Mesenchymal stem cell (in vitro differentiated cells and primary cell): ENCODE measurements at regions not wholly inside any gene's neighbourhood (a gene's known extent, or its start where the extent isn't known, plus 50 kb on each side); places are given as distances from the start of the nearest gene placed in this dataset.

Source experiments
- DNase-seq: peaks from one replicate; pipeline ENCODE4 v3.0.0-alpha.2; 2013
- H2AFZ ChIP-seq: one replicate; pipeline ENCODE4 v1.6.1; 2013; ENCODE audit warnings: low read depth, mild to moderate bottlenecking, control low read depth, inconsistent platforms, low read length, moderate library complexity
- H2AK5ac ChIP-seq: 2 replicates; pipeline ENCODE4 v1.6.1; 2013; ENCODE audit warnings: low read length, moderate library complexity, mild to moderate bottlenecking, inconsistent platforms; ENCODE audit not compliant: severe bottlenecking
- H2BK120ac ChIP-seq: one replicate; pipeline ENCODE4 v1.6.1; 2013; ENCODE audit warnings: low read depth, mild to moderate bottlenecking, inconsistent platforms, low read length, moderate library complexity
- H2BK12ac ChIP-seq, 2 experiments: one replicate each; pipeline ENCODE4 v1.6.1; 2013; ENCODE audit warnings: inconsistent platforms in 2 of 2, low read length in 2 of 2, mild to moderate bottlenecking in 2 of 2, moderate library complexity in 2 of 2, control low read depth in 1 of 2
- H2BK15ac ChIP-seq: one replicate; pipeline ENCODE4 v1.6.1; 2013; ENCODE audit warnings: mild to moderate bottlenecking, low read depth, inconsistent platforms; ENCODE audit not compliant: poor library complexity, severe bottlenecking
- H2BK5ac ChIP-seq: 2 replicates; pipeline ENCODE4 v1.6.1; 2013; ENCODE audit warnings: low read depth, mild to moderate bottlenecking, low read length, control low read depth, inconsistent platforms; ENCODE audit not compliant: poor library complexity, severe bottlenecking
- H3K14ac ChIP-seq, 2 experiments: one replicate each; pipeline ENCODE4 v1.6.1; 2013; ENCODE audit warnings: inconsistent platforms in 2 of 2, low read length in 2 of 2, control low read depth in 1 of 2, mild to moderate bottlenecking in 1 of 2, moderate library complexity in 1 of 2
- H3K18ac ChIP-seq, 2 experiments: one replicate each; pipeline ENCODE4 v1.6.1; 2013; ENCODE audit warnings: inconsistent platforms in 2 of 2, low read length in 2 of 2, control low read depth in 1 of 2, low read depth in 1 of 2, mild to moderate bottlenecking in 1 of 2
- H3K23ac ChIP-seq, 2 experiments: one replicate each; pipeline ENCODE4 v1.6.1; 2013; ENCODE audit warnings: inconsistent platforms in 2 of 2, low read length in 2 of 2, mild to moderate bottlenecking in 2 of 2, moderate library complexity in 2 of 2, control low read depth in 1 of 2
- H3K27ac ChIP-seq: 2 replicates; pipeline ENCODE4 v1.5.1; 2013; ENCODE audit warnings: mild to moderate bottlenecking, moderate library complexity, low read length, control low read depth, inconsistent platforms; ENCODE audit not compliant: poor library complexity, severe bottlenecking
- H3K27me3 ChIP-seq, 2 experiments: 2 replicates each; pipeline versions ENCODE4 v1.6.1 to v1.7.0; 2013; ENCODE audit warnings: low read length in 2 of 2, mild to moderate bottlenecking in 2 of 2, moderate library complexity in 2 of 2, control low read depth in 1 of 2, inconsistent platforms in 1 of 2; ENCODE audit not compliant: control insufficient read depth in 1 of 2, insufficient read depth in 1 of 2
- H3K36me3 ChIP-seq, 2 experiments: 2 replicates each; pipeline versions ENCODE4 v1.6.1 to v1.7.0; 2013; ENCODE audit warnings: low read length in 2 of 2, control low read depth in 1 of 2, inconsistent platforms in 1 of 2, low read depth in 1 of 2, mild to moderate bottlenecking in 1 of 2; ENCODE audit not compliant: insufficient read depth in 2 of 2, control insufficient read depth in 1 of 2
- H3K4ac ChIP-seq, 2 experiments: one replicate each; pipeline ENCODE4 v1.6.1; 2013; ENCODE audit warnings: inconsistent platforms in 2 of 2, low read length in 2 of 2, mild to moderate bottlenecking in 2 of 2, moderate library complexity in 2 of 2, control low read depth in 1 of 2, low read depth in 1 of 2
- H3K4me1 ChIP-seq: 2 replicates; pipeline ENCODE4 v1.6.1; 2013; ENCODE audit warnings: low read depth, low read length, control low read depth; ENCODE audit not compliant: control insufficient read depth, insufficient read depth
- H3K4me2 ChIP-seq: 2 replicates; pipeline ENCODE4 v1.6.1; 2013; ENCODE audit warnings: low read length, mild to moderate bottlenecking, inconsistent platforms; ENCODE audit not compliant: poor library complexity, severe bottlenecking
- H3K4me3 ChIP-seq, 2 experiments: 2 replicates each; pipeline versions ENCODE4 v1.5.1 to v1.7.0; 2013; ENCODE audit warnings: low read length in 2 of 2, mild to moderate bottlenecking in 2 of 2, control low read depth in 1 of 2, low read depth in 1 of 2; ENCODE audit not compliant: insufficient read depth in 1 of 2
- H3K79me1 ChIP-seq: replicated peaks from 2 replicates; pipeline ENCODE4 v1.6.1; 2013; ENCODE audit warnings: mild to moderate bottlenecking, control low read depth, low read length, inconsistent platforms; ENCODE audit not compliant: poor library complexity, severe bottlenecking
- H3K9ac ChIP-seq: 2 replicates; pipeline ENCODE4 v1.7.0; 2013; ENCODE audit warnings: mild to moderate bottlenecking, low read length, moderate library complexity
- H3K9me3 ChIP-seq: 2 replicates; pipeline ENCODE4 v1.7.0; 2013; ENCODE audit warnings: mild to moderate bottlenecking, low read length; ENCODE audit not compliant: control insufficient read depth
- H4K8ac ChIP-seq: one replicate; pipeline ENCODE4 v1.6.1; 2013; ENCODE audit warnings: inconsistent platforms, mild to moderate bottlenecking, low read length, moderate library complexity
- H4K91ac ChIP-seq: one replicate; pipeline ENCODE4 v1.6.1; 2013; ENCODE audit warnings: mild to moderate bottlenecking, low read length, inconsistent platforms
- WGBS: methylation state at CpG from one replicate; pipeline ENCODE4 v1.1.7; 2013; ENCODE audit warnings: mixed read lengths; 5-methylcytosine and 5-hydroxymethylcytosine counted together

DNA sequence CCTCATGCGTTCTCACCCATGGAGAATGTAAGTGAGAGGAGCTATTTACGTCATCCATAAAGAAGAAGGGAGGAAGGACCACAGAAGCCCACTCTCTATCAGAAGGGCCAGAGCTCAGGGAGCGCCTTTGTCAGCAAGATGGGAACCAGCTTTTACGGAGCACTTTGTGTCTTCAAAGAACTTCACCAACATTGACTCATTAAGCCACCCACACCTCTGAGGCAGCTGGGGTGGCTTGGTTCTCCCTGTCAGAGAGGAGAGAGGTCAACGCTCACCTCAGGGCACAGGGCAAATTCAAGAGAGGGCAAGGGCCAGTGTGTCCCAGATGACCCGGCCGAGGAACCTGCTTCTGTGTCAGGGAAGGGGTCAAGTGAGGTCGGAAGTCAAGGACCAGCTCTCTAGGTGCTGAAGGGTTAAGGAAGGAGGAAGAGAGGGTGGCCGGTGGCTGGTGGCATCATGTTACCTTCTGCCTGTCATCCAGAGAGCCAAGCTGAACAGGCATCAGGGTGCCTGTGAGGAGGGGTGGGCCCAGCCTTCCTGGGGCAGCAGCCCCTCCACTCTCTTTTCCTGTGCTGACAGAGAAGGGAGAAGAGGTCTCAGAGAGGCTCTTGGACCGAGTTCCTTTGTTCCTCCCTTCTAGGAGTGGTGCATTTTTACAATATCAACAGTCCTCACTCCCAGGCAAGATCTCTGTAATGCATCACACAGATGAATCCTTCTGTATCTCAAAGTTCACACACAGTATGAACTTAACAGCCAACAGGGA lies 109.0 kb downstream of the ETS2 start:
- Histone ChIP-seq H3K4me1 (peaks cover 9% of the 10 kb centered on the region), H2BK120ac (no peak overlapping the region), H2BK12ac (peak overlapping the region; percentile 29 to 94), H2BK15ac (no peak overlapping the region), H3K27ac (no peak overlapping the region), H3K4me3 (no peak overlapping the region), H2AFZ (no peak overlapping the region), H3K23ac (no peak overlapping the region), H4K8ac (peak overlapping the region; percentile 33), H2BK5ac (no peak overlapping the region), H4K91ac (peak overlapping the region; percentile 41), H3K36me3 (no peaks in the 10 kb centered on the region), H3K18ac (peak overlapping the region; percentile 40 to 84), H3K4ac (peak overlapping the region in 1 of 2 experiments; percentile 60), H3K27me3 (peaks cover 0 to 31% of the 10 kb centered on the region in 2 experiments), H3K14ac (no peak overlapping the region), H3K9me3 (no peaks in the 10 kb centered on the region), H2AK5ac (no peak overlapping the region), H3K4me2 (no peak overlapping the region), H3K79me1 (no peaks in the 10 kb centered on the region), H3K9ac (no peak overlapping the region)
- WGBS, result 53% methylated on average over 9 of the region's 10 CpGs
- DNase-seq, result peak; percentile 24

GRCh38 chr21:38913893-38914527 lies 108.3 kb downstream of the ETS2 start:
- H4K8ac ChIP-seq, result no peak overlapping the region

DNA sequence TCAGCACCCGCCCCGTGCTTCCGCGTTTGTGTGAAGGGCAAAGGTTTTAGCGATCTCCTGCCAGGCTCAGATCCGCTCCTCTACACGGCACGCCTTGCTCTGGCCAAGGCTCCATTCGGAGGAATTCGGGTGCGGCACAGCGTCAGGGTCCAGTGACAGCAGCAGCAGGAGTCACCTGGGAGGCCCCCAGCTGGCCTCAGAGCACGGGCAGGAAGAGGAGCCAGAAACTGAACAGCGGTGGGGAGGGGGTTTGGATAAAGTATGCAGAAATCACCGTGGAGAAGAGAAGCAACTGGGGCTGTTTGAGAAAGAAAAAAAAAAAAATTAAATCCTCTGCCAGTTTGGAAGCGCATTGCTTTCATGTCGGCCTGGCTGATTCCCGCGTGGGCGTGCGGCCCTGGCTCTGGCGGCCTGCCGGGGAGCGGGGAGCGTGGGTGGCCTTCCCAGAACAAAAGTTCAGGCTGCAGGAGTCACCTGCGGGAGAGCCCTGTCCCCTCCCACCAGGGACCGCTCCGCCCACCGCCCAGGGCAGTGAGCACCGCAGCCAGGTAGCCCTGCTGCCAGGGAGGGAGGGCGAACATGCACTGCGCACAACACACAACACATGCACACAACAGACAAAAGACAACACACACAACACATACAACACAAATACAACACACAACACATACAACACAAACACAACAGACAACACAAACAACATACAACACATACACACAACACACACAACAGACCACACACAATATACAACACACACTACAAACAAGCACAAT lies 107.6 kb downstream of the ETS2 start:
- peak overlapping the region; percentile 49 to 81 for H3K4ac ChIP-seq
- H3K27ac ChIP-seq, result no peak overlapping the region
- H3K9me3 ChIP-seq, result no peaks in the 10 kb centered on the region
- DNase-seq, result peak; percentile 40
- H2BK120ac ChIP-seq, result peak overlapping the region; percentile 12
- H2BK5ac ChIP-seq, result no peak overlapping the region
- H4K8ac ChIP-seq, result peak overlapping the region; percentile 86
- 21% methylated on average over 32 of the region's 32 CpGs for WGBS
- no peak overlapping the region for H3K23ac ChIP-seq
- H3K79me1 ChIP-seq, result no peaks in the 10 kb centered on the region
- no peak overlapping the region for H2AK5ac ChIP-seq
- peak overlapping the region; percentile 51 for H2AFZ ChIP-seq
- H3K4me1 ChIP-seq, result peaks cover 9% of the 10 kb centered on the region
- H4K91ac ChIP-seq, result peak overlapping the region; percentile 67
- peak overlapping the region in 1 of 2 experiments; percentile 54 for H3K4me3 ChIP-seq
- H3K4me2 ChIP-seq, result peak overlapping the region; percentile 67
- H3K9ac ChIP-seq, result peak overlapping the region; percentile 40
- peak overlapping the region; percentile 14 to 76 for H3K18ac ChIP-seq
- peak overlapping the region in 1 of 2 experiments; percentile 83 for H3K14ac ChIP-seq
- peak overlapping the region; percentile 29 to 100 for H2BK12ac ChIP-seq
- H3K36me3 ChIP-seq, result no peaks in the 10 kb centered on the region
- H2BK15ac ChIP-seq, result peak overlapping the region; percentile 52
- peaks cover 0 to 31% of the 10 kb centered on the region in 2 experiments for H3K27me3 ChIP-seq

More at GRCh38 chr21:38913893-38914527, 108.3 kb downstream of the ETS2 start:
- Histone ChIP-seq H3K9ac (no peak overlapping the region), H3K4me2 (no peak overlapping the region), H3K27me3 (peaks cover 0 to 31% of the 10 kb centered on the region in 2 experiments), H3K9me3 (no peaks in the 10 kb centered on the region), H2BK5ac (no peak overlapping the region), H2AK5ac (no peak overlapping the region), H2AFZ (no peak overlapping the region), H2BK12ac (peak overlapping the region; percentile 29 to 94), H2BK120ac (no peak overlapping the region), H3K36me3 (no peaks in the 10 kb centered on the region), H2BK15ac (no peak overlapping the region), H3K23ac (no peak overlapping the region), H3K27ac (no peak overlapping the region), H3K4me3 (no peak overlapping the region), H3K18ac (peak overlapping the region; percentile 23 to 76), H3K14ac (peak overlapping the region in 1 of 2 experiments; percentile 5), H3K79me1 (no peaks in the 10 kb centered on the region), H3K4ac (no peak overlapping the region), H4K91ac (peak overlapping the region; percentile 14), H3K4me1 (peaks cover 9% of the 10 kb centered on the region)
- DNase-seq, result no peak
- WGBS, result 32% methylated on average over 3 of the region's 3 CpGs
